Ovary (tissue), 3 donors: ENCODE measurements at regions not wholly inside any gene's neighbourhood (a gene's known extent, or its start where the extent isn't known, plus 50 kb on each side); places are given as distances from the start of the nearest gene placed in this dataset.

Experiments used
- CTCF ChIP-seq, 3 donors: fragments of 450-650 bp in 2 of 3; fragments of 200-600 bp in 1 of 3; IDR thresholded peaks; one replicate each; pipeline versions ENCODE4 v1.5.1 to v1.8.0; 2016 to 2022; ENCODE audit warnings: antibody characterized with exemption in 3 of 3, mild to moderate bottlenecking in 1 of 3
- POLR2A ChIP-seq: fragments of 450-650 bp; IDR thresholded peaks from one replicate; pipeline ENCODE4 v1.6.1; 2017; ENCODE audit warnings: antibody characterized with exemption, mild to moderate bottlenecking, moderate library complexity
- donor health status: DM: no; HTN: no; CAD: no.

GRCh38 chr5:40270274-40270845 is 409.4 kb upstream of the PTGER4 start:
- no peak for TF ChIP-seq CTCF (IDR thresholded peaks at IDR 0.05)
- no peak for TF ChIP-seq POLR2A
